DOHH2 (cell line): ENCODE measurements at regions not wholly inside any gene's neighbourhood (a gene's known extent, or its start where the extent isn't known, plus 50 kb on each side); places are given as distances from the start of the nearest gene placed in this dataset.
"Not testable (repeated sequence)": the region's sequence is repeated elsewhere in the genome, so short reads cannot be mapped to it uniquely, and the experiment has no call there.

Experiments
- H3F3A ChIP-seq: fragments of 200-600 bp; sonication (generic), shearing (Covaris generic); 2 replicates; pipeline ENCODE4 v1.6.0; 2016; ENCODE audit warnings: antibody characterized with exemption, mild to moderate bottlenecking; ENCODE audit not compliant: control insufficient read depth, insufficient read depth
- H3K27ac ChIP-seq: fragments of 200-600 bp; sonication (generic); 2 replicates; pipeline ENCODE4 v1.5.1; 2014; ENCODE audit warnings: low read depth, mild to moderate bottlenecking, low read length, moderate library complexity
- H3K27me3 ChIP-seq: fragments of 200-600 bp; sonication (generic); 2 replicates; pipeline ENCODE4 v1.6.1; 2014; ENCODE audit warnings: mild to moderate bottlenecking, low read length, mixed read lengths; ENCODE audit not compliant: control insufficient read depth
- H3K36me3 ChIP-seq: fragments of 200-600 bp; sonication (generic); 2 replicates; pipeline ENCODE4 v1.6.1; 2014; ENCODE audit warnings: mild to moderate bottlenecking, low read length, moderate library complexity, mixed read lengths; ENCODE audit not compliant: control insufficient read depth
- H3K4me1 ChIP-seq: fragments of 200-600 bp; sonication (generic); 2 replicates; pipeline ENCODE4 v1.6.1; 2014; ENCODE audit warnings: mild to moderate bottlenecking, low read length, mixed read lengths; ENCODE audit not compliant: control insufficient read depth
- H3K4me2 ChIP-seq: fragments of 200-600 bp; sonication (generic); 2 replicates; pipeline ENCODE4 v1.6.0; 2014; ENCODE audit warnings: mild to moderate bottlenecking, low read length, moderate library complexity
- H3K4me3 ChIP-seq: fragments of 200-600 bp; sonication (generic); 2 replicates; pipeline ENCODE4 v1.5.1; 2014; ENCODE audit warnings: mild to moderate bottlenecking, low read length, mixed read lengths
- H3K79me2 ChIP-seq: fragments of 200-600 bp; sonication (generic); 2 replicates; pipeline ENCODE4 v1.6.1; 2014; ENCODE audit warnings: mild to moderate bottlenecking, low read length, mixed read lengths; ENCODE audit not compliant: control insufficient read depth
- H3K9me2 ChIP-seq: fragments of 200-600 bp; sonication (generic); replicated peaks from 2 replicates; pipeline ENCODE4 v1.6.1; 2014; ENCODE audit warnings: mild to moderate bottlenecking, low read length, mixed read lengths; ENCODE audit not compliant: control insufficient read depth
- H3K9me3 ChIP-seq: fragments of 200-600 bp; sonication (generic); 2 replicates; pipeline ENCODE4 v1.6.1; 2014; ENCODE audit warnings: antibody characterized with exemption, low read length, mixed read lengths; ENCODE audit not compliant: control insufficient read depth, insufficient read depth
- H4K20me1 ChIP-seq: fragments of 200-600 bp; sonication (generic); 2 replicates; pipeline ENCODE4 v1.6.0; 2014; ENCODE audit warnings: low read depth, mild to moderate bottlenecking, antibody characterized with exemption, low read length, moderate library complexity; ENCODE audit not compliant: control insufficient read depth, insufficient read depth
- EZH2phosphoT487 ChIP-seq: fragments of 200-600 bp; sonication (generic); IDR thresholded peaks from 2 replicates; pipeline ENCODE4 v1.6.1; 2017; ENCODE audit warnings: borderline replicate concordance, mild to moderate bottlenecking, antibody characterized with exemption, low read length, moderate library complexity, mixed read lengths
- TF ChIP-seq, protein P1 (sequence below): fragments of 200-600 bp; sonication (generic); IDR thresholded peaks from one replicate; pipeline ENCODE4 v1.5.1; 2014; ENCODE audit warnings: antibody characterized with exemption, mild to moderate bottlenecking, low read depth, low read length; ENCODE audit not compliant: poor library complexity, severe bottlenecking

DNA sequence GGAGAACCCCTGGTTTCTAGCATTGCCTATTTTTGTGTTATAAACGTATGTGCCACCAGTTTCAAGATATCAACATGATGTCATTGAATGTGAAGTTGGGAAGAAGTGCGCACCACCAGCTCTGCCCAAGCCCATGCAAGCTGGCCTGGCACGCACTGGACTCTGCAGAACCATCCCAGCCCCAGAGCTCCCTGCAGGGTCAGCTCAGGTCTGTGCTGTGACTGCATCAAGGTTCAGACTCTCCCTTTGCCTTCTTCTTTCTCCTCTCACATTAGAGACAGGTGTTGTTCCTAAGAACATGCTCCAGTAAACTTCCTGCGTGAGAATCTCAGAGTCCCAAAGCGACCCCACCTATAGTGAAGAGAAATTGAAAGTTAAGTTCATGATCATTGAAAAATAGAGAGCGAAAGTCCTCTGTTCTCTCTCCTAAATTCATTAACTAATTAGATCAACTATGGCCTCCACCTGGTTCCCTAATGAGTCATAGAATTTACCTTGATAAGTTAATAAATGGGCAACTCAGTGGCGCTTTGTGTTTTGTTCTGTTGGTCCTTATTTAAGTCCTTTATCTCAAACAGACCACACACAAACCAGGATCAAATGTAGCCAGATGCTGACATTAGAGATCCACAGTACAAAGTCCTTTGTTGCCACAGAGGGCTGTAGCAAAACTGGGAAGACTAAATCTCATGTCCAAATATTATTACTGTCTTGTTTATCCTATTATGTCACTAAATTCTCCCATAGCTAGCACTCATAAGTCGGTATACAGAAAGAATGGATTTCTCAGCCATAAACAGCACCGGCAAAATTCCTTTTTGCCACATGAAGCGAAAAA is 432.3 kb downstream of the STK39 start:
- no peaks in the 10 kb centered on the region for H3K9me3 ChIP-seq
- no peaks in the 10 kb centered on the region for H3K9me2 ChIP-seq
- no peaks in the 10 kb centered on the region for H3K27me3 ChIP-seq
- no peak overlapping the region for H3K4me3 ChIP-seq
- no peaks in the 10 kb centered on the region for H3K4me1 ChIP-seq
- H3K27ac ChIP-seq: no peak overlapping the region
- H4K20me1 ChIP-seq: no peaks in the 10 kb centered on the region
- no peaks in the 10 kb centered on the region for H3K36me3 ChIP-seq
- TF ChIP-seq, protein P1, sequence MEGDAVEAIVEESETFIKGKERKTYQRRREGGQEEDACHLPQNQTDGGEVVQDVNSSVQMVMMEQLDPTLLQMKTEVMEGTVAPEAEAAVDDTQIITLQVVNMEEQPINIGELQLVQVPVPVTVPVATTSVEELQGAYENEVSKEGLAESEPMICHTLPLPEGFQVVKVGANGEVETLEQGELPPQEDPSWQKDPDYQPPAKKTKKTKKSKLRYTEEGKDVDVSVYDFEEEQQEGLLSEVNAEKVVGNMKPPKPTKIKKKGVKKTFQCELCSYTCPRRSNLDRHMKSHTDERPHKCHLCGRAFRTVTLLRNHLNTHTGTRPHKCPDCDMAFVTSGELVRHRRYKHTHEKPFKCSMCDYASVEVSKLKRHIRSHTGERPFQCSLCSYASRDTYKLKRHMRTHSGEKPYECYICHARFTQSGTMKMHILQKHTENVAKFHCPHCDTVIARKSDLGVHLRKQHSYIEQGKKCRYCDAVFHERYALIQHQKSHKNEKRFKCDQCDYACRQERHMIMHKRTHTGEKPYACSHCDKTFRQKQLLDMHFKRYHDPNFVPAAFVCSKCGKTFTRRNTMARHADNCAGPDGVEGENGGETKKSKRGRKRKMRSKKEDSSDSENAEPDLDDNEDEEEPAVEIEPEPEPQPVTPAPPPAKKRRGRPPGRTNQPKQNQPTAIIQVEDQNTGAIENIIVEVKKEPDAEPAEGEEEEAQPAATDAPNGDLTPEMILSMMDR: no peak
- no peak for TF ChIP-seq EZH2phosphoT487
- H3F3A ChIP-seq: no peaks in the 10 kb centered on the region
- no peak overlapping the region for H3K4me2 ChIP-seq
- H3K79me2 ChIP-seq: no peaks in the 10 kb centered on the region

DNA sequence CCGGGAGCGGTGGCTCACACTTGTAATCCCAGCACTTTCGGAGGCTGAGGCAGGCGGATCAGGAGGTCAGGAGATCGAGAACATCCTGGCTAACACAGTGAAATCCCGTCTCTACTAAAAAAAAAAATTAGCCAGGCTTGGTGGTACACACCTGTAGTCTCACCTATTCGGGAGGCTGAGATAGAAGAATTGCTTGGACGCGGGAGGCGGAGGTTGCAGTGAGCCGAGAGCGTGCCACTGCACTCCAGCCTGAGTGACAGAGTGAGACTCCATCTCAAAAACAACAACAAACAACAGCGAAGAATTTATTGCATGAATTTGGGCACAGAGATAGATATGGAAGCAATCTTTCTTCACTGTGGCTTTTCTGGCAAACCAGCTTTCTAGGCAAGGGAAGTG is 432.9 kb downstream of the STK39 start:
- not testable (repeated sequence) for H3K27ac ChIP-seq, H3F3A ChIP-seq, H3K4me2 ChIP-seq, H3K4me3 ChIP-seq, H3K9me3 ChIP-seq, H4K20me1 ChIP-seq, H3K9me2 ChIP-seq, H3K36me3 ChIP-seq, H3K27me3 ChIP-seq, H3K79me2 ChIP-seq, H3K4me1 ChIP-seq

DNA sequence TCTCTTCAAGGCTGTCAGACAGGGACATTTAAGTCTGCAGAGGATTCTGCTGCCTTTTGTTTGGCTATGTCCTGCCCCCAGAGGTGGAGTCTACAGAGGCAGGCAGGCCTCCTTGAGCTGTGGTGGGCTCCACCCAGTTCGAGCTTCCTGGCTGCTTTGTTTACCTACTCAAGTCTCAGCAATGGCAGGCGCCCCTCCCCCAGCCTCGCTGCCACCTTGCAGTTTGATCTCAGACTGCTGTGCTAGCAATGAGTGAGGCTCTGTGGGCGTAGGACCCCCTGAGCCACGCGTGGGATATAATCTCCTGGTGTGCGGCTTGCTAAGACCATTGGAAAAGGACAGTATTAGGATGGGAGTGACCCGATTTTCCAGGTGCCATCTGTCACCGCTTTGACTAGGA is 437.6 kb downstream of the STK39 start:
- not testable (repeated sequence) for H3K79me2 ChIP-seq, H3K4me1 ChIP-seq, H3F3A ChIP-seq, H3K27ac ChIP-seq, H3K9me3 ChIP-seq, H3K4me2 ChIP-seq, H3K27me3 ChIP-seq, H3K36me3 ChIP-seq, H3K9me2 ChIP-seq, H3K4me3 ChIP-seq, H4K20me1 ChIP-seq

DNA sequence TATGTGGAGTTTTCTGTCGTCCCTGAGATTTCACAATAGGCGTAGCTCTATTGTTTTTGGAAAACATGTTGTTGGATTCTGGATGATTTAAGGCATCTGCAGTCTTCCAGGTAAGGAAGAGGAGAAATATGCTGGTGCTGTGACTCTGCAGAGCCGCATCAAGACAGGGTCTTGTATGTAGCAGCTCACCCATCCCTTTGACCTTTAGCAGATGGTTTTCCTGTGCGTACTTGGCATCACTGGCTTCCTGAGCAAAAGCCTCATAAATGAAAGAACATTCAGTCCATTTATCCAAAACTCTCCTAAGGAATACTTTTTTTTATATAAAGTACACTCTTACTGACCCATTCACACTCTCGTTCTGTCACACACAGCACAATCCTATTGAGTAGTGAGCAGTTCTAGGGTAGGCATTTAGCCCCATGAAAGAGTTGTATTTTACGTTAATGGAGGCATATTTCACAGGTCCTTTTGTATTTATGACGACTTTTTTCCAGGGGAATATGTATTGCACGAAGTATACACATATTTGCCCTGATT is 443.9 kb downstream of the STK39 start:
- Histone ChIP-seq H3K4me1 (no peaks in the 10 kb centered on the region), H3K36me3 (no peaks in the 10 kb centered on the region), H4K20me1 (no peaks in the 10 kb centered on the region), H3K9me2 (no peaks in the 10 kb centered on the region), H3K27me3 (no peaks in the 10 kb centered on the region), H3K79me2 (no peaks in the 10 kb centered on the region), H3K4me3 (no peak overlapping the region), H3K27ac (no peak overlapping the region), H3F3A (no peaks in the 10 kb centered on the region), H3K4me2 (no peak overlapping the region), H3K9me3 (no peaks in the 10 kb centered on the region)
- no peak for TF ChIP-seq EZH2phosphoT487
- TF ChIP-seq, protein P1: no peak
